Esophagus squamous epithelium (tissue), 4 donors: ENCODE measurements at regions not wholly inside any gene's neighbourhood (a gene's known extent, or its start where the extent isn't known, plus 50 kb on each side); places are given as distances from the start of the nearest gene placed in this dataset.

Source experiments
- POLR2A ChIP-seq, 4 donors: fragments of 450-650 bp; IDR thresholded peaks; one replicate each; pipeline ENCODE4 v1.6.1; 2017; ENCODE audit warnings: antibody characterized with exemption in 4 of 4, mild to moderate bottlenecking in 4 of 4, moderate library complexity in 3 of 4
- TF ChIP-seq, protein P1 (sequence below), 6 experiments: fragments of 450-650 bp in 4 of 6; fragments of 200-600 bp in 2 of 6; sonication (generic) in 2 of 6; IDR thresholded peaks; one replicate each; pipeline ENCODE4 v1.5.1; 2016 to 2019; ENCODE audit warnings: antibody characterized with exemption in 6 of 6, mild to moderate bottlenecking in 4 of 6, moderate library complexity in 4 of 6

- TF ChIP-seq, protein P1, sequence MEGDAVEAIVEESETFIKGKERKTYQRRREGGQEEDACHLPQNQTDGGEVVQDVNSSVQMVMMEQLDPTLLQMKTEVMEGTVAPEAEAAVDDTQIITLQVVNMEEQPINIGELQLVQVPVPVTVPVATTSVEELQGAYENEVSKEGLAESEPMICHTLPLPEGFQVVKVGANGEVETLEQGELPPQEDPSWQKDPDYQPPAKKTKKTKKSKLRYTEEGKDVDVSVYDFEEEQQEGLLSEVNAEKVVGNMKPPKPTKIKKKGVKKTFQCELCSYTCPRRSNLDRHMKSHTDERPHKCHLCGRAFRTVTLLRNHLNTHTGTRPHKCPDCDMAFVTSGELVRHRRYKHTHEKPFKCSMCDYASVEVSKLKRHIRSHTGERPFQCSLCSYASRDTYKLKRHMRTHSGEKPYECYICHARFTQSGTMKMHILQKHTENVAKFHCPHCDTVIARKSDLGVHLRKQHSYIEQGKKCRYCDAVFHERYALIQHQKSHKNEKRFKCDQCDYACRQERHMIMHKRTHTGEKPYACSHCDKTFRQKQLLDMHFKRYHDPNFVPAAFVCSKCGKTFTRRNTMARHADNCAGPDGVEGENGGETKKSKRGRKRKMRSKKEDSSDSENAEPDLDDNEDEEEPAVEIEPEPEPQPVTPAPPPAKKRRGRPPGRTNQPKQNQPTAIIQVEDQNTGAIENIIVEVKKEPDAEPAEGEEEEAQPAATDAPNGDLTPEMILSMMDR (IDR thresholded peaks at IDR 0.05), result no peak
- no peak for TF ChIP-seq POLR2A (IDR thresholded peaks at IDR 0.05)
Measured at GRCh38 chr12:30010071-30011052, 226.6 kb upstream of the TMTC1 start.
